ENCODE measurements at regions not wholly inside any gene's neighbourhood (a gene's known extent, or its start where the extent isn't known, plus 50 kb on each side); places are given as distances from the start of the nearest gene placed in this dataset.

GRCh38 chr18:79598633-79599175 lies 80.9 kb upstream of the CTDP1 start:
- no peak for TF ChIP-seq EZH2phosphoT487 (IDR thresholded peaks at IDR 0.05; ENCODE audit: low read depth, severe bottlenecking, unreplicated experiment)
- no peak for TF ChIP-seq CTCF (IDR thresholded peaks at IDR 0.05; ENCODE audit: poor library complexity)
- no peak for TF ChIP-seq EZH2 (IDR thresholded peaks at IDR 0.05; ENCODE audit: borderline replicate concordance)
